ENCODE measurements at regions not wholly inside any gene's neighbourhood (a gene's known extent, or its start where the extent isn't known, plus 50 kb on each side); places are given as distances from the start of the nearest gene placed in this dataset.
A peak's percentile ranks its signal among the peaks of the same experiment; 100 is the strongest.

DNA sequence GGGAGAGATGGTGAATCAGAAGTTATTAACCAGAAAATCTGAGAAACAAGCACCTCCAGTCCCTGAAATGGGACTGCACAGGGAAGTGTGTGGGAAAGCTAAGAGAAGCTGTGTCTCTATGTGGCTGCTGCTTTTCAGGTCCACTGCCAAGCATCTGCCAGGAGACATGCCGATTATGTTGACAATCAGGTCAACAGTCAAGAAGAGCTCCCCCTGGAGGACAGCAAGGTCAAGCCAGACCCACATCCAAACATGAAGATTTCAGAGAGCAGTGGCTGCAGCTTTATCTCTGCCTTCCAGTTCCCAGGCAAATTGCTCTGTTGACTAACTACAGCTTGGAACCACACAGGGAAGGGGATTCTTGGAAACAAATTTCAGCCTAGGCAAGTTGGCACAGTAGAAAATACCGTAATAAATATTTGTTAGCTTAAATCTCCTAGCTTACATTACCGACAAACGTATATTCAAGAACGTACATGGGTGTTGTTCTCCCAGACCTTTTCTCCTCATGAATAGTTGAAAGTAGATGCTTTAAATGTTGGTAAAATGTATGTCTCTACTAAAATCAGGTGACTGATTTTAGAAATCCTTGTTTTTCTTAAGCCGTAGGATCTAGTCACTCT is 394.5 kb upstream of the RARB start:
- Histone ChIP-seq H2AFZ (ENCODE audit: low read length) (no peak overlapping the region), H4K20me1 (ENCODE audit: insufficient read depth, low read length) (no peaks in the 10 kb centered on the region), H3K27ac (ENCODE audit: low read depth, low read length, poor library complexity, severe bottlenecking) (no peak overlapping the region), H3K4me1 (ENCODE audit: insufficient read depth, low read length, poor library complexity, severe bottlenecking) (no peaks in the 10 kb centered on the region), H3K4me3 (ENCODE audit: low read depth, low read length, poor library complexity, severe bottlenecking) (no peak overlapping the region), H3K4me2 (ENCODE audit: low read length) (no peak overlapping the region), H3K36me3 (ENCODE audit: insufficient read depth, low read length) (no peaks in the 10 kb centered on the region), H3K9me3 (ENCODE audit: low read length) (no peaks in the 10 kb centered on the region), H3K79me2 (ENCODE audit: insufficient read depth, low read depth, low read length) (no peaks in the 10 kb centered on the region), H3K9me2 (ENCODE audit: insufficient read depth, low read length) (no peaks in the 10 kb centered on the region)
- BruUV-seq (replicated peaks): no TSS peak
- intact Hi-C loops (cut with micrococcal nuclease; ENCODE audit: unreplicated experiment): loop anchor here (10.0 kb wide), 1 partner anchor 259 kb away; no protein-coding TSS in a partner anchor
- no peak for TF ChIP-seq EZH2phosphoT487 (IDR thresholded peaks at IDR 0.05; ENCODE audit: borderline replicate concordance, low read depth, low read length)
- TF ChIP-seq, protein P1, sequence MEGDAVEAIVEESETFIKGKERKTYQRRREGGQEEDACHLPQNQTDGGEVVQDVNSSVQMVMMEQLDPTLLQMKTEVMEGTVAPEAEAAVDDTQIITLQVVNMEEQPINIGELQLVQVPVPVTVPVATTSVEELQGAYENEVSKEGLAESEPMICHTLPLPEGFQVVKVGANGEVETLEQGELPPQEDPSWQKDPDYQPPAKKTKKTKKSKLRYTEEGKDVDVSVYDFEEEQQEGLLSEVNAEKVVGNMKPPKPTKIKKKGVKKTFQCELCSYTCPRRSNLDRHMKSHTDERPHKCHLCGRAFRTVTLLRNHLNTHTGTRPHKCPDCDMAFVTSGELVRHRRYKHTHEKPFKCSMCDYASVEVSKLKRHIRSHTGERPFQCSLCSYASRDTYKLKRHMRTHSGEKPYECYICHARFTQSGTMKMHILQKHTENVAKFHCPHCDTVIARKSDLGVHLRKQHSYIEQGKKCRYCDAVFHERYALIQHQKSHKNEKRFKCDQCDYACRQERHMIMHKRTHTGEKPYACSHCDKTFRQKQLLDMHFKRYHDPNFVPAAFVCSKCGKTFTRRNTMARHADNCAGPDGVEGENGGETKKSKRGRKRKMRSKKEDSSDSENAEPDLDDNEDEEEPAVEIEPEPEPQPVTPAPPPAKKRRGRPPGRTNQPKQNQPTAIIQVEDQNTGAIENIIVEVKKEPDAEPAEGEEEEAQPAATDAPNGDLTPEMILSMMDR (conservative IDR thresholded peaks at IDR 0.05; ENCODE audit: low read length): peak; percentile 79
- ChIA-PET POLR2A (interaction anchor here (1.7 kb wide), 1 partner anchor 9 kb away, joined by 6 read pairs; no protein-coding TSS in a partner anchor), CTCF (ENCODE audit: unreplicated experiment) (interaction anchor here (0.8 kb wide), 1 partner anchor 12 kb away, joined by 3 read pairs; no protein-coding TSS in a partner anchor)
- DNase-seq (ENCODE audit: low spot score): peak; percentile 56

GRCh38 chr3:25035526-25035925 is 392.5 kb upstream of the RARB start:
- Histone ChIP-seq H3K4me1 (ENCODE audit: insufficient read depth, low read length, poor library complexity, severe bottlenecking) (no peaks in the 10 kb centered on the region), H3K36me3 (ENCODE audit: insufficient read depth, low read length) (no peaks in the 10 kb centered on the region), H3K4me2 (ENCODE audit: low read length) (no peak overlapping the region), H4K20me1 (ENCODE audit: insufficient read depth, low read length) (no peaks in the 10 kb centered on the region), H3K9me2 (ENCODE audit: insufficient read depth, low read length) (no peaks in the 10 kb centered on the region), H3K27ac (ENCODE audit: low read depth, low read length, poor library complexity, severe bottlenecking) (no peak overlapping the region), H3K79me2 (ENCODE audit: insufficient read depth, low read depth, low read length) (no peaks in the 10 kb centered on the region), H3K9me3 (ENCODE audit: low read length) (no peaks in the 10 kb centered on the region), H3K4me3 (ENCODE audit: low read depth, low read length, poor library complexity, severe bottlenecking) (no peak overlapping the region), H2AFZ (ENCODE audit: low read length) (no peak overlapping the region)
- intact Hi-C loops (cut with micrococcal nuclease; ENCODE audit: unreplicated experiment): loop anchor here (10.0 kb wide), 1 partner anchor 261 kb away; no protein-coding TSS in a partner anchor
- TF ChIP-seq, protein P1 (conservative IDR thresholded peaks at IDR 0.05; ENCODE audit: low read length): no peak
- TF ChIP-seq EZH2phosphoT487 (IDR thresholded peaks at IDR 0.05; ENCODE audit: borderline replicate concordance, low read depth, low read length): no peak
- BruUV-seq (replicated peaks): no TSS peak
- POLR2A ChIA-PET: no interaction called here
- CTCF ChIA-PET (ENCODE audit: unreplicated experiment): no interaction called here
- DNase-seq (ENCODE audit: low spot score): no peak

GRCh38 chr3:25036633-25037032 is 391.4 kb upstream of the RARB start:
- TF ChIP-seq, protein P1 (conservative IDR thresholded peaks at IDR 0.05; ENCODE audit: low read length): no peak
- no peak for TF ChIP-seq EZH2phosphoT487 (IDR thresholded peaks at IDR 0.05; ENCODE audit: borderline replicate concordance, low read depth, low read length)
- ChIA-PET POLR2A (interaction anchor here (0.7 kb wide), 1 partner anchor 1534 kb away, joined by 3 read pairs; no protein-coding TSS in a partner anchor), CTCF (ENCODE audit: unreplicated experiment) (no interaction called here)
- H3K4me2 ChIP-seq (ENCODE audit: low read length): no peak overlapping the region
- H3K27ac ChIP-seq (ENCODE audit: low read depth, low read length, poor library complexity, severe bottlenecking): no peak overlapping the region
- no peaks in the 10 kb centered on the region for H4K20me1 ChIP-seq (ENCODE audit: insufficient read depth, low read length)
- no peak overlapping the region for H3K4me3 ChIP-seq (ENCODE audit: low read depth, low read length, poor library complexity, severe bottlenecking)
- H3K9me3 ChIP-seq (ENCODE audit: low read length): no peaks in the 10 kb centered on the region
- H3K4me1 ChIP-seq (ENCODE audit: insufficient read depth, low read length, poor library complexity, severe bottlenecking): no peaks in the 10 kb centered on the region
- no peaks in the 10 kb centered on the region for H3K36me3 ChIP-seq (ENCODE audit: insufficient read depth, low read length)
- no peak overlapping the region for H2AFZ ChIP-seq (ENCODE audit: low read length)
- H3K9me2 ChIP-seq (ENCODE audit: insufficient read depth, low read length): no peaks in the 10 kb centered on the region
- intact Hi-C loops (cut with micrococcal nuclease; ENCODE audit: unreplicated experiment): loop anchor here (10.0 kb wide), 1 partner anchor 262 kb away; no protein-coding TSS in a partner anchor
- no TSS peak for BruUV-seq (replicated peaks)
- H3K79me2 ChIP-seq (ENCODE audit: insufficient read depth, low read depth, low read length): no peaks in the 10 kb centered on the region
- DNase-seq (ENCODE audit: low spot score): no peak

Measured in OCI-LY7 (cell line).